ENCODE measurements at regions not wholly inside any gene's neighbourhood (a gene's known extent, or its start where the extent isn't known, plus 50 kb on each side); places are given as distances from the start of the nearest gene placed in this dataset.

DNA sequence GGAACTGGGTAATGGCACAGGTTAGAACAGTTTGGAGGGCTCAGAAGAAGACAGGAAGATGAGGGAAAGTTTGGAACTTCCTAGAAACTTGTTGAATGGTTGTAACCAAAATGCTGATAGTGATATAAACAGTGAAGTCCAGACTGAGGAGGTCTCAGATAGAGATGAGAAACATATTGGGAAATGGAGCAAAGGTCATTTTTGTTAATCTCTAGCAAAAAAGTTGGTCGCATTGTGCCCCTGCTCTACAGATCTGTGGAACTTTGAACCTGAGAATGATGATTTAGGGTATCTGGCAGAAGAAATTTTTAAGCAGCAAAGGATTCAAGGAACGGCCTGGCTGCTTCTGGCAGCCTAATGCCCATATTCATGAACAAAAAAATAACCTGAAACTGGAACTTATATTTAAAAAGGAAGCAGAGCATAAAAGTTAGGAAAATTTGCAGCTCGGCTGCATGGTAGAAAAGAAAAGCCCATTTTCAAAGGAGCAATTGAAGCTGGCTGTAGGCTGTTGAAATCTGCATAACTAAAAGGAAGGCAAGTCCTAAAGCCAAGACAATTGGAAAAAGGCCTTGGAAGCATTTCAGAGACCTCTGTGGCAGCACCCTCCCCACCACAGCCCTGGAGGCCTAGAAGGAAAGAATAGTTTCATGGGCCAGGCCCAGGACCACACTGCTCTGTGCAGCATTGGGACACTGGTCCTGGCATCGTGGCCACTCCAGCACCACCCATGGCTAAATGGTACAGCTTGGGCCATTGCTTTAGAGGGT, 182.6 kb upstream of the CD96 start:
- DNase-seq = no peak

- no peak for DNase-seq
Measured at GRCh38 chr3:111362381-111363009, 179.5 kb upstream of the CD96 start.

DNA sequence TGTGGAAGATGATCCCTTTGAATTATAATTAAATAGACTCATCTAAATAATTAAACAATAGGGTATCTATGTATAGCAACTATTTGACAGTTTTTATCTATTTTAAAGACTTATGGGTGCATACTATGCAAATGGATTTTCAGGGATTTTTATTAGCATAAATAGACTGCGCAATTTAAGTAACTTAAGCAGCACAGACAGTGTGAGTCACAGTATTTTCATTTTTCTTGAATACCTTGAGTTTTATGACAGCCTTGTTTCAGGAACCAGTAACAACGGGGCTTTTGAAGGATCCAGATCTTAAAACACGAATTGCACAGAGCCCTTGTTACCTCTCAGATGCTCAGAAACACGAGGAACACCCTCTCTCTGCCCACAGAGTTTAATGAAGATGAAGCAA, 175.5 kb upstream of the CD96 start:
- DNase-seq = no peak

DNA sequence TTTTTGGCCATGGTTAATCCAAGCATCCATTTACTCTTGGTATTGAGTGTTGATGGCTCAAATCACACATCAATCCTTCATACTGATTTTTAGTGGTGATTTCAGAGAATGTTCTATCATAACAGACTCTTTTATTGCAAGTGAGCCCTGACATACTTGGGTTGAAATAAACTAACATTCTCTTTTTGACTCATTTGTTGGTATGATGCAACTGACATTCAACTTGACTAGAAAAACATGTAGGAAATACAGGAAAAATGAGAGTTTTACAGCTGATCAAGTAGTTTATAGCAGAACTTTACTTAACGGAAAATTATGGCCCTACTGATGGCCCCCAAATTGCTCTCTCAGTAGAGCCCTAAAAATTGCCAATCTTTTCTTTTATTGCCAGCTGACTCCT, 173.9 kb upstream of the CD96 start:
- peak in 1 of 5 experiments; percentile 19 for DNase-seq

GRCh38 chr3:111369958-111370357, 172.0 kb upstream of the CD96 start:
- DNase-seq = no peak

GRCh38 chr3:111373239-111373638, 168.8 kb upstream of the CD96 start:
- DNase-seq = no peak

GRCh38 chr3:111373861-111374260, 168.1 kb upstream of the CD96 start:
- no peak for DNase-seq

- DNase-seq = no peak
Measured at GRCh38 chr3:111385971-111386495, 156.0 kb upstream of the CD96 start.

DNA sequence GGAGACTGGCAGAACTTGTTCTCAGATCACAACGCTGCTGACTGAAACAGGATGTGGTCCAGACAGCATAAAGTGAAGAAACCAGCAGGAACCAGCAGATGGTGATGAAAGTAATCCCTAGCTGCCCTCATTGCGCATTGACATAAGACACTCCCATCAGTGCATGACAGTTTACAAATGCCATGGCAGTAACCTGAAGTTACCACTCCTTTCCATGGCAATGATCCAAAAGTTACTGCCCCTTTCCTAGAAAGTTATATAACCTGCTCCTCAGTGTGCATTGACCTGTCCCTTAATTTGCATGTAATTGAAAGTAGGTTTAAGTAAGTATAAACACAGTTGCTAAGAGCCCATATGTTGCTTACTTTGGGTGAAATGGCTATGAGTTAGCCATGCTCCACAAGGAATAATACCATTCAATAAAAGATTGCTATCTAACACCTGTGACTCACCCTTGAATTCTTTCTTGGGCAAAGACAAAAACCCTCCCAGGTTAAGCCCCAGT, 149.1 kb upstream of the CD96 start:
- DNase-seq = peak in 2 of 5 experiments; percentile 66 to 77

GRCh38 chr3:111412656-111413055, 129.3 kb upstream of the CD96 start:
- DNase-seq = no peak

GRCh38 chr3:111414531-111414930, 127.5 kb upstream of the CD96 start:
- no peak for DNase-seq

GRCh38 chr3:111415018-111415417, 127.0 kb upstream of the CD96 start:
- no peak for DNase-seq

DNA sequence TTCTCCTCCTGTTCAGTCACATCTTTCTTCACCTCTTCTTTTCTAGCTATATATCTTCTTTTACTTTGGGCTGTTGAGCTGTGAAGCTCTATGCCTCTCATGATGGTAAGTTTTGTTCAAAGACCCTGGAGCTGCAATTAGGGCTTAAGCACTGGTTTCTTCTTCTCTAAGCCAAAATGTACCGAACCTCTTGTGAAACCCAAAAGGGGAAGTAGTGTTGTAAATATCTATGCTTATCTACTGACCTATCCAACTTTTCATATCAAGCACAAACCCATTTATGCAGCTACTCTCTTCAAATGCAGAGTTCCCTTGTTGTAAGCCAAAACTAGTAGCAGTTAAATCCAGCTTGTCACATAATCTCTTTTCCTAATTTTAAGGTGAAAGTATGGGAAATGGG, 123.6 kb upstream of the CD96 start:
- no peak for DNase-seq

- no peak for DNase-seq
Measured at GRCh38 chr3:111428301-111428700, 113.7 kb upstream of the CD96 start.

DNA sequence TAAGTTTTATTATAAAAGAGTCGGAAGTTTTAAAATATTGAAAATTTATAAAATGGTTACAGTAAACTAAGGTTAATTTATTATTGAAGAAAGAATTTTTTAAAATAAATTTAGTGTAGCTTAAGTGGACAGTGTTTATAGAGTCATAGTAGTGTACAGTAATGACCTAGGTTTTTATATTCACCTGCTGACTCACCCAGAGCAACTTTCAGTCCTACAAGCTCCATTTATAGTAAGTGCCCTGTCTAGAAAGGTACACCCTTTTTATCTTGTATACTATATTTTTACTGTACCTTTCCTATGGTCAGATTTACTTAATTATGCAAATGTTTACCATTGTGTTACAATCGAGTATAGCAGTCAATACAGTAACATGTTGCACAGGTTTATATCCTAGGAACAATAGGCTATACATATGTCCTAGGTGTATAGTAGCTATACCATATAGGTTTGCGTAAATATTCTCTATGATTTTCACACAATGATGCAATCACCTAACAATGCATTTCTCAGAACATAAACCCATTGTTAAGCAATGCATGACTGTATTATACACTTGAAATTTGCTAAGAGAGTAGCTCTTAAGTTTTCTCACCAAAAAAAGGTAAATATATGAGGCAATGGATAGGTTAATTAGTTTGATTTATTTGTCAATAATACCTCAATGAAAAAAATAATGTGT, 106.9 kb upstream of the CD96 start:
- DNase-seq = no peak

DNA sequence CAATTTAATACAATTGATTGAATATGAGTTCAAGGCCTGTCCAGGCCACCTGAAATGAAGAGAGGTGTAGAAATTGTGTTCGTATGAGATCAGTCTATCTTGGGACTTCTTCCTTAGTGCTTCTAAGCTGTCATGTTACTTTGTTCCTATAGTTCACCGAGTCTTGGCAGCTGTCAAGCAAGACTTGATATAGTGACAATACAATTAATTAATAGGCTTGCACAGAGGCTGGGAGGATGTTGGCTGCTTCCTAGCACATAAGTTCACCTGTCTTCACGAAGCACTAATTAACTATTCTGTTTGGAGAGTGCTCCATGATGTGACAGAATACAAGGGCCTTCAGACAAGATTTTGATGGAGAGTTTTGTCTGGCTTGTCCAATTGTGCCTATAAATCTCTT, 103.7 kb upstream of the CD96 start:
- DNase-seq = no peak

DNA sequence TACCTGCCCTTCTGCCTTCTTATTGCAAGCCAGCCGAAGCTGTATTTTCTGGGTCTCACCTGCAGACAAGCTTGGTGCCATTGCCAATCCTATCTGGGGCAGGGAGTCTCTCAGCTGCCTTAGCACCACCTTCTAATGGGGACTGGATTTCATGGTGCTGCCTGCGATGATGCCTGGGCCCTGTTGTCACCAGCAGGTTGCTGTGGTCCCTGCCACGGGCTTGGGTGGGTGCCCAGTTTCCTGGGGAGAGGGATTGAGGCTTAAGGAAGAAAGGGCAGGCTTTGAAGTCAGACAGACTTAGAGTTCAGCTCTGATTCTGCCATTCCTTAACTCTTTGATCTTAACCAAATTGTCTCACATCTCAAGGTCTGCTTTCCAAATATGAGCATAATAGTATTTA, 87.4 kb upstream of the CD96 start:
- DNase-seq = no peak

GRCh38 chr3:111465081-111465670, 76.8 kb upstream of the CD96 start:
- no peak for DNase-seq

- DNase-seq = no peak
Measured at GRCh38 chr3:111470032-111470431, 72.0 kb upstream of the CD96 start.

GRCh38 chr3:111471831-111472230, 70.2 kb upstream of the CD96 start:
- DNase-seq = no peak

GRCh38 chr3:111472556-111472955, 69.4 kb upstream of the CD96 start:
- no peak for DNase-seq

- peak in 1 of 5 experiments; percentile 16 for DNase-seq
Measured at GRCh38 chr3:111473550-111473949, 68.4 kb upstream of the CD96 start.

DNA sequence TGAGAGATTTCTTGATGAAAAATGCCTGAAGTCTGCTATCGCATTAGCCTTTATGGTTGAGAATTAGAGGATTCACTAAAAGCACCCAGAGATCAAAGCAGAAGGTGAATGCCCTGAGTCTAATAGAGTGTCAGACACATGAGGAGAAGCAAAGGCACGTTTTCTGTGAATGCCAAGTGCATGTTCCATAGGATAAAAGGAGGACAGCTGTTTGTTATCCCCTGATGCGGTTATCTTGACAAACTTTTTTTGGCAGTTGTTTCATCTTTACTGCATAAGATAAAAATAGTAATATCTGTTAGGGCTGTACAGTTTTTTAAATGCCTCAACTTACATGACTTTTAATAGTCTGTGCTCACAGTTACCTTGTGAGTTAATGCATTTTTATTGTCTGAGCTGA, 65.3 kb upstream of the CD96 start:
- DNase-seq = no peak

Measured in T-helper 2 cell (primary cell).